HL-60 (cell line): ENCODE measurements at regions not wholly inside any gene's neighbourhood (a gene's known extent, or its start where the extent isn't known, plus 50 kb on each side); places are given as distances from the start of the nearest gene placed in this dataset.

ENCODE experiments used
- CTCF ChIP-seq: IDR thresholded peaks from one replicate; pipeline ENCODE4 v1.5.1; 2011; ENCODE audit warnings: low read length, control low read depth, inconsistent platforms; ENCODE audit not compliant: insufficient read depth
- GABPA ChIP-seq: IDR thresholded peaks from 2 replicates; pipeline ENCODE4 v1.6.1; 2012; ENCODE audit warnings: low read depth
- POLR2AphosphoS5 ChIP-seq: IDR thresholded peaks from 2 replicates; pipeline ENCODE4 v1.6.1; 2012; ENCODE audit warnings: low read depth
- SPI1 ChIP-seq: IDR thresholded peaks from 2 replicates; pipeline ENCODE4 v1.6.1; 2012; ENCODE audit warnings: low read depth, mild to moderate bottlenecking, borderline replicate concordance
- TF ChIP-seq, protein P1 (sequence below): IDR thresholded peaks from 2 replicates; pipeline ENCODE4 v1.6.1; 2012; ENCODE audit warnings: low read depth; ENCODE audit not compliant: insufficient replicate concordance

GRCh38 chr12:115882936-115883335, 394.6 kb downstream of the MED13L start:
- TF ChIP-seq CTCF (no peak), GABPA (no peak), POLR2AphosphoS5 (no peak), SPI1 (no peak)
- TF ChIP-seq, protein P1, sequence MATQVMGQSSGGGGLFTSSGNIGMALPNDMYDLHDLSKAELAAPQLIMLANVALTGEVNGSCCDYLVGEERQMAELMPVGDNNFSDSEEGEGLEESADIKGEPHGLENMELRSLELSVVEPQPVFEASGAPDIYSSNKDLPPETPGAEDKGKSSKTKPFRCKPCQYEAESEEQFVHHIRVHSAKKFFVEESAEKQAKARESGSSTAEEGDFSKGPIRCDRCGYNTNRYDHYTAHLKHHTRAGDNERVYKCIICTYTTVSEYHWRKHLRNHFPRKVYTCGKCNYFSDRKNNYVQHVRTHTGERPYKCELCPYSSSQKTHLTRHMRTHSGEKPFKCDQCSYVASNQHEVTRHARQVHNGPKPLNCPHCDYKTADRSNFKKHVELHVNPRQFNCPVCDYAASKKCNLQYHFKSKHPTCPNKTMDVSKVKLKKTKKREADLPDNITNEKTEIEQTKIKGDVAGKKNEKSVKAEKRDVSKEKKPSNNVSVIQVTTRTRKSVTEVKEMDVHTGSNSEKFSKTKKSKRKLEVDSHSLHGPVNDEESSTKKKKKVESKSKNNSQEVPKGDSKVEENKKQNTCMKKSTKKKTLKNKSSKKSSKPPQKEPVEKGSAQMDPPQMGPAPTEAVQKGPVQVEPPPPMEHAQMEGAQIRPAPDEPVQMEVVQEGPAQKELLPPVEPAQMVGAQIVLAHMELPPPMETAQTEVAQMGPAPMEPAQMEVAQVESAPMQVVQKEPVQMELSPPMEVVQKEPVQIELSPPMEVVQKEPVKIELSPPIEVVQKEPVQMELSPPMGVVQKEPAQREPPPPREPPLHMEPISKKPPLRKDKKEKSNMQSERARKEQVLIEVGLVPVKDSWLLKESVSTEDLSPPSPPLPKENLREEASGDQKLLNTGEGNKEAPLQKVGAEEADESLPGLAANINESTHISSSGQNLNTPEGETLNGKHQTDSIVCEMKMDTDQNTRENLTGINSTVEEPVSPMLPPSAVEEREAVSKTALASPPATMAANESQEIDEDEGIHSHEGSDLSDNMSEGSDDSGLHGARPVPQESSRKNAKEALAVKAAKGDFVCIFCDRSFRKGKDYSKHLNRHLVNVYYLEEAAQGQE, result no peak
